ENCODE measurements at regions not wholly inside any gene's neighbourhood (a gene's known extent, or its start where the extent isn't known, plus 50 kb on each side); places are given as distances from the start of the nearest gene placed in this dataset.

DNA sequence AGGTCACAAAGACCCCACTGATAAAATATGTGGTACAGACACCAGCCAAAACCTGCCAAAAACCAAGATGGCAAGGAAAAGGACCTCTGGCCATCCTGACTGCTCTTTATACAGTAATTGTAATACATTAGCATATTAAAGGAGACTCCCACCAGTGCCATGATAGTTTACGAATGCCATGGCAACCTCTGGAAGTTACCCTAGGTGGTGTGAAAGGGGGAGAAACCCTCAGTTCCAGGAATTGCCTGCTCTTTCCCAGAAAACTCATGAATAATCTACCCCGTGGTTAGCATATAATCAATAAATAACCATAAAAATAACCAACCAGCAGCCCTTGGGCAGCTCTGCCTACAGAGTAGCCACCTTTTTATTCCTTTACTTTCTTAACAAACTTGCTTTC, 129.8 kb upstream of the EPB41L3 start:
- intact Hi-C loops (cut with DNase I, micrococcal nuclease) = no loop called here
- ATAC-seq = no peak
- TF ChIP-seq, protein P1, sequence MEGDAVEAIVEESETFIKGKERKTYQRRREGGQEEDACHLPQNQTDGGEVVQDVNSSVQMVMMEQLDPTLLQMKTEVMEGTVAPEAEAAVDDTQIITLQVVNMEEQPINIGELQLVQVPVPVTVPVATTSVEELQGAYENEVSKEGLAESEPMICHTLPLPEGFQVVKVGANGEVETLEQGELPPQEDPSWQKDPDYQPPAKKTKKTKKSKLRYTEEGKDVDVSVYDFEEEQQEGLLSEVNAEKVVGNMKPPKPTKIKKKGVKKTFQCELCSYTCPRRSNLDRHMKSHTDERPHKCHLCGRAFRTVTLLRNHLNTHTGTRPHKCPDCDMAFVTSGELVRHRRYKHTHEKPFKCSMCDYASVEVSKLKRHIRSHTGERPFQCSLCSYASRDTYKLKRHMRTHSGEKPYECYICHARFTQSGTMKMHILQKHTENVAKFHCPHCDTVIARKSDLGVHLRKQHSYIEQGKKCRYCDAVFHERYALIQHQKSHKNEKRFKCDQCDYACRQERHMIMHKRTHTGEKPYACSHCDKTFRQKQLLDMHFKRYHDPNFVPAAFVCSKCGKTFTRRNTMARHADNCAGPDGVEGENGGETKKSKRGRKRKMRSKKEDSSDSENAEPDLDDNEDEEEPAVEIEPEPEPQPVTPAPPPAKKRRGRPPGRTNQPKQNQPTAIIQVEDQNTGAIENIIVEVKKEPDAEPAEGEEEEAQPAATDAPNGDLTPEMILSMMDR (IDR thresholded peaks at IDR 0.05) = no peak
- H3K4me1 ChIP-seq (ENCODE audit: low read depth) = no peaks in the 10 kb centered on the region
- H3K9me3 ChIP-seq = no peaks in the 10 kb centered on the region
- no peak overlapping the region for H3K4me3 ChIP-seq
- no peak for DNase-seq
- H3K36me3 ChIP-seq (ENCODE audit: low read depth) = no peaks in the 10 kb centered on the region

DNA sequence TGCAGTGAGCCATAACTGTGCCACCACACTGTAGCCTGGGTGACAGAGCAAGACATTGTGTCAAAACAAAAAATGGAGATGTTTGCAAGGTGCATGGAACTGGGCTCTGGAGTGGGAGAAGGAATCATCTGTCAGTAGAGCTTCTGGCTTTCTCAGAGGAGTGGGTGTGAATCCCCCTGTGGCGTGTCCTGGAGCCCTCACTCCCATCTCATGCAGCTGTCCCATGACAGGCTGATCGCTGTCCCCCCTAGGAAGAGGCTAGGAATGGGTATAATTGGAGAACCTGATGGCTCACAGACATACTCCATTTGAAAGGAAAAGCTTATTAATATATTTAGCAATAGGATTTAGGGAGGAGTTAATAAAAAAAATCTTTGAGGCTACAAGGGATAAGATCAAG, 125.8 kb upstream of the EPB41L3 start:
- H3K4me3 ChIP-seq = no peak overlapping the region
- intact Hi-C loops (cut with DNase I, micrococcal nuclease) = no loop called here
- TF ChIP-seq, protein P1 (IDR thresholded peaks at IDR 0.05) = no peak
- H3K4me1 ChIP-seq (ENCODE audit: low read depth) = no peaks in the 10 kb centered on the region
- ATAC-seq (no peak), DNase-seq (no peak)
- H3K9me3 ChIP-seq = no peaks in the 10 kb centered on the region
- H3K36me3 ChIP-seq (ENCODE audit: low read depth) = no peaks in the 10 kb centered on the region

DNA sequence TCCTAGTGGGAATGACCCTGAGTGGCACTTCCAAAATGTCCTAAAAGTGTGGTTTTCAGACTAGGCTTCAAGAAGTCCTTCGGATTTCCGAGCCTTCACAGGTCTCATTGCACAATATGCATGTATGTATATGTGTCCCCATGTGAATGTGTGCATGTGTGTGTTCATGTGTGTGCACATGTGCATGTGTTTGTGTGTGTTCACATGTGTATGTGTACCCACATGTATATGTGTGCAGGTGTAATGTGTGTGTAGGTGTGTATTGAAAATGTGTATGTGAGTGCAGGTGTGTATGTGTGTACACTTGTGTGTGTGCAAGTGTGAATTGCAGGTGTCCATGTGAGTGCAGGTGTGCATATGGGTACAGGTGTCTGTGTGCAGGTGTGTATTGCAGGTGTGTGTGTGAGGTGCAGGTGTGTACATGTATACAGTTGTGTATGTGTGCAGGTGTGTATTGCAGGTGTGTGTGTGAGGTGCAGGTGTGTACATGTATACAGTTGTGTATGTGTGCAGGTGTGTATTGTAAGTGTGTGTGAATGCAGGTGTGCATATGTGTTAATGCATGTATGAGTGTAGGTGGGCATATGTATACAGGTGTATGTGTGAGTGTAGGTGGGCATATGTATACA, 124.4 kb upstream of the EPB41L3 start:
- Histone ChIP-seq H3K4me3 (no peak overlapping the region), H3K9me3 (no peaks in the 10 kb centered on the region), H3K4me1 (ENCODE audit: low read depth) (no peaks in the 10 kb centered on the region), H3K36me3 (ENCODE audit: low read depth) (no peaks in the 10 kb centered on the region)
- TF ChIP-seq, protein P1 (IDR thresholded peaks at IDR 0.05) = no peak
- ATAC-seq (no peak), DNase-seq (no peak)
- intact Hi-C loops (cut with DNase I, micrococcal nuclease) = no loop called here

DNA sequence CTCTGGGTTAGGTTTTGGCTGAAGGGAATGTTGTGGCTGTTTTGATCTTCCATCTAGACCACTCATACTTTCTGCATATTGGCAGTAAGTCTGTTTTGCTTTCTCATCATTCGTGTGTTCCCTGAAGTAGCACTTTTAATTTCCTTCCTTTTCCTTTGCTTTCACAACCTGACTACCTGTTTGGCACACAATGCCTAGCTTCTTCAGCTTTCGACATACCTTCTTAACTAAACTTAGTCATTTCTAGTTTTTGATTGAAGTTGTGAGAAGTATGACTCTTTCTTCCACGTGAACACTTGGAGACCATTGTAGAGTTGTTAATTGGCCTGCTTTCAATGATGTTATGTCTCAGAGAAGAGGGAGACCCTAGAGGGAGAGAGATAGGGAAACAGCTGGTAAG, 123.6 kb upstream of the EPB41L3 start:
- Histone ChIP-seq H3K4me3 (no peak overlapping the region), H3K4me1 (ENCODE audit: low read depth) (no peaks in the 10 kb centered on the region), H3K36me3 (ENCODE audit: low read depth) (no peaks in the 10 kb centered on the region), H3K9me3 (no peaks in the 10 kb centered on the region)
- intact Hi-C loops (cut with DNase I, micrococcal nuclease) = no loop called here
- no peak for DNase-seq
- TF ChIP-seq, protein P1 (IDR thresholded peaks at IDR 0.05) = no peak
- no peak for ATAC-seq

DNA sequence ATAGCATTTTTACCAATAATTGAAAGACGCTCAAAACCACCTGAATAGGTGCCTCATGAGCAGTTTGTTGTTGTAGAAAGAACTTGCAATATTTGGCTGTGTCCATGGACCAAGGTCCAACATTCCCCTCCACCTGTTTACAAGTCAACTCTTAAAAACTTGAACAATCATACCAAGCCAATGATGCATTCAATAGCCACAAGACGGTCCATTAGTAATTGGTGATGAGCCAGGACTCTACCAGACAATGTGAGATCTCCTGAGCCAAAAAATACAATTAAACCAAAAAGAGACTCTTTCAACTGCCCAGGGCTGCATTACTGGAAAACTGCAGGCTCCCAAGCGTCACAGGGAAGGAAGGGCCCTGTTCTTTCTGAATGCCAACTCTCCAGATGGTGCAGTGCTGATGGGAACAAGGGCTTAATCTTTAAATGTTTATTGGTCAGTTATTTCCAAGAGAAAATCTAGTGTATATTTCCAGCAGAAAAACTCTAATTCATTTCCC, 118.8 kb upstream of the EPB41L3 start:
- DNase-seq (no peak), ATAC-seq (no peak)
- Histone ChIP-seq H3K36me3 (ENCODE audit: low read depth) (no peaks in the 10 kb centered on the region), H3K9me3 (no peaks in the 10 kb centered on the region), H3K4me1 (ENCODE audit: low read depth) (no peaks in the 10 kb centered on the region), H3K4me3 (no peak overlapping the region)
- intact Hi-C loops (cut with DNase I, micrococcal nuclease) = no loop called here
- TF ChIP-seq, protein P1 (IDR thresholded peaks at IDR 0.05) = no peak

DNA sequence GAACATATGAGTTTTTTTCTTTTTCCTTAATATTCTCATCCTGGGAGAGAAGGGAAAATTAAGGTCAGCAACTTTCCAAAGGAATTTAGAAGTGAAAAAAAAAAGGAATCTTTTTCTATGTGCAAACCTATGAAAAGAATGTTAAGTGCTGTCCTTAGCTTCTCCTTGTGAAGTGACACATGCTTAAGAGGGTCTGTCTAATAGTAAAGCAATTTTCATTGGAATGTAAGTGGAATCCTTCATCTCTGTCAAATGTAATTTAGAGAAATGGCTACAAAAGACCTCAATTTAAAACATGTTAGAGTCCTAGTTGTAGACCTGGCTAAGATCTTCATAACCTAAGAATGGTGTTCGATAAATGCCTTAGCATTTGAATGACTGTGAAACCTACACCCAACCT, 117.4 kb upstream of the EPB41L3 start:
- H3K9me3 ChIP-seq = no peaks in the 10 kb centered on the region
- TF ChIP-seq, protein P1 (IDR thresholded peaks at IDR 0.05) = no peak
- H3K4me1 ChIP-seq (ENCODE audit: low read depth) = no peaks in the 10 kb centered on the region
- H3K36me3 ChIP-seq (ENCODE audit: low read depth) = no peaks in the 10 kb centered on the region
- ATAC-seq (no peak), DNase-seq (no peak)
- no peak overlapping the region for H3K4me3 ChIP-seq
- intact Hi-C loops (cut with DNase I, micrococcal nuclease) = no loop called here
